IMR-90 (cell line): ENCODE measurements at regions not wholly inside any gene's neighbourhood (a gene's known extent, or its start where the extent isn't known, plus 50 kb on each side); places are given as distances from the start of the nearest gene placed in this dataset.

Experiments used
- ATAC-seq: fragments of 200-7000 bp; cut with Tn5 transposase; 2 replicates; pipeline ENCODE4 v1.9.1; 2020; ENCODE audit warnings: low read depth, mild to moderate bottlenecking, moderate library complexity
- BruUV-seq: library from RNA; stranded (reverse); fragments of 400-500 nt; replicated peaks from 2 replicates; lab custom pipeline; 2021; lab: Mats Ljungman, UMichigan
- CTCF ChIA-PET: fragments of 300-600 bp; formaldehyde crosslinking; extraction: SDS; loops from one replicate; lab custom pipeline; 2021; ENCODE audit warnings: antibody characterized with exemption; lab: Yijun Ruan, JAX
- POLR2A ChIA-PET: fragments of 300-600 bp; sonication (Branson Sonifier 250); formaldehyde crosslinking; loops from one replicate; lab custom pipeline; 2022; ENCODE audit warnings: antibody characterized with exemption; ENCODE audit not compliant: unreplicated experiment; lab: Charles Lee
- DNase-seq: peaks from one replicate; pipeline ENCODE4 v3.0.0; 2013
- H2AFZ ChIP-seq: replicated peaks from 2 replicates; pipeline ENCODE3; 2013; ENCODE audit warnings: low read length, mild to moderate bottlenecking; ENCODE audit not compliant: poor library complexity
- H2AK5ac ChIP-seq: 2 replicates; pipeline ENCODE4 v1.6.1; 2013; ENCODE audit warnings: low read depth, low read length, inconsistent platforms
- H2AK9ac ChIP-seq: replicated peaks from 2 replicates; pipeline ENCODE3; 2013; ENCODE audit warnings: mild to moderate bottlenecking, low read depth, low read length, moderate library complexity; ENCODE audit not compliant: poor library complexity
- H2BK120ac ChIP-seq: 2 replicates; pipeline ENCODE4 v1.6.1; 2013; ENCODE audit warnings: low read depth, low read length, inconsistent platforms
- H2BK15ac ChIP-seq: 3 replicates; pipeline ENCODE4 v1.6.1; 2013; ENCODE audit warnings: low read depth, low read length, inconsistent platforms
- H2BK20ac ChIP-seq: 2 replicates; pipeline ENCODE4 v1.6.1; 2013; ENCODE audit warnings: low read depth, mild to moderate bottlenecking, inconsistent platforms, low read length, moderate library complexity
- H2BK5ac ChIP-seq: 2 replicates; pipeline ENCODE4 v1.6.1; 2013; ENCODE audit warnings: mild to moderate bottlenecking, low read depth, low read length, inconsistent platforms; ENCODE audit not compliant: poor library complexity, severe bottlenecking
- H3K14ac ChIP-seq: replicated peaks from 2 replicates; pipeline ENCODE4 v1.6.1; 2013; ENCODE audit warnings: low read depth, low read length, inconsistent platforms
- H3K18ac ChIP-seq: 2 replicates; pipeline ENCODE4 v1.6.1; 2013; ENCODE audit warnings: low read depth, low read length, control low read depth
- H3K23ac ChIP-seq: 2 replicates; pipeline ENCODE4 v1.6.1; 2013; ENCODE audit warnings: low read depth, low read length, inconsistent platforms
- H3K27ac ChIP-seq: 2 replicates; pipeline ENCODE4 v1.5.1; 2013; ENCODE audit warnings: mild to moderate bottlenecking, control low read depth, low read length; ENCODE audit not compliant: insufficient read depth
- H3K27me3 ChIP-seq: 2 replicates; pipeline ENCODE4 v1.6.1; 2013; ENCODE audit warnings: low read length; ENCODE audit not compliant: control insufficient read depth, insufficient read depth
- H3K36me3 ChIP-seq: 2 replicates; pipeline ENCODE4 v1.6.1; 2013; ENCODE audit warnings: low read length, mixed read lengths; ENCODE audit not compliant: control insufficient read depth, insufficient read depth
- H3K4ac ChIP-seq: 2 replicates; pipeline ENCODE4 v1.6.1; 2013; ENCODE audit warnings: low read depth, low read length, inconsistent platforms
- H3K4me1 ChIP-seq: 2 replicates; pipeline ENCODE4 v1.6.1; 2013; ENCODE audit warnings: low read length, mixed read lengths; ENCODE audit not compliant: control insufficient read depth, insufficient read depth
- H3K4me2 ChIP-seq: 2 replicates; pipeline ENCODE4 v1.6.1; 2013; ENCODE audit warnings: low read depth, mild to moderate bottlenecking, control low read depth, low read length, moderate library complexity
- H3K4me3 ChIP-seq: 2 replicates; pipeline ENCODE4 v1.5.1; 2013; ENCODE audit warnings: low read depth, mild to moderate bottlenecking, control low read depth, low read length, moderate library complexity; ENCODE audit not compliant: insufficient read depth
- H3K56ac ChIP-seq: 2 replicates; pipeline ENCODE4 v1.6.1; 2013; ENCODE audit warnings: low read length, inconsistent platforms; ENCODE audit not compliant: insufficient read depth; ENCODE audit errors: extremely low read depth
- H3K79me1 ChIP-seq, 2 experiments: 2 replicates each; pipeline ENCODE4 v1.6.1; 2013; ENCODE audit warnings: low read length in 2 of 2, inconsistent platforms in 1 of 2, low read depth in 1 of 2
- H3K9ac ChIP-seq: 2 replicates; pipeline ENCODE4 v1.6.1; 2013; ENCODE audit warnings: low read depth, low read length, control low read depth
- H3K9me1 ChIP-seq: 2 replicates; pipeline ENCODE4 v1.6.1; 2013; ENCODE audit warnings: low read length, inconsistent platforms; ENCODE audit not compliant: insufficient read depth
- H3K9me3 ChIP-seq: 2 replicates; pipeline ENCODE4 v1.6.1; 2013; ENCODE audit warnings: low read length; ENCODE audit not compliant: control insufficient read depth, insufficient read depth
- H4K20me1 ChIP-seq: 2 replicates; pipeline ENCODE4 v1.6.1; 2013; ENCODE audit warnings: low read length, inconsistent platforms; ENCODE audit not compliant: insufficient read depth
- H4K5ac ChIP-seq: 2 replicates; pipeline ENCODE4 v1.6.1; 2013; ENCODE audit warnings: mild to moderate bottlenecking, low read depth, low read length, control low read depth
- H4K8ac ChIP-seq, 2 experiments: 2 replicates each; pipeline ENCODE4 v1.6.1; 2013; ENCODE audit warnings: low read depth in 2 of 2, low read length in 2 of 2, control low read depth in 1 of 2, inconsistent platforms in 1 of 2
- H4K91ac ChIP-seq: 2 replicates; pipeline ENCODE4 v1.6.1; 2013; ENCODE audit warnings: low read depth, low read length, inconsistent platforms; ENCODE audit not compliant: insufficient read depth
- BHLHE40 ChIP-seq: fragments of 150-350 bp; IDR thresholded peaks from 2 replicates; pipeline ENCODE4 v1.6.1; 2016; ENCODE audit warnings: mild to moderate bottlenecking, low read depth, low read length
- CEBPB ChIP-seq: IDR thresholded peaks from 2 replicates; pipeline ENCODE4 v1.6.1; 2012; ENCODE audit warnings: low read depth, low read length, improper control_type of control experiment
- ELK1 ChIP-seq: fragments of 150-350 bp; IDR thresholded peaks from 2 replicates; pipeline ENCODE4 v1.6.1; 2016; ENCODE audit warnings: low read depth, mild to moderate bottlenecking, low read length, moderate library complexity, borderline replicate concordance
- FOS ChIP-seq: fragments of 150-350 bp; IDR thresholded peaks from 2 replicates; pipeline ENCODE4 v1.6.1; 2016; ENCODE audit warnings: low read depth, low read length
- MAFK ChIP-seq: IDR thresholded peaks from 2 replicates; pipeline ENCODE4 v1.6.1; 2012; ENCODE audit warnings: low read depth, low read length, improper control_type of control experiment
- MAZ ChIP-seq: IDR thresholded peaks from 2 replicates; pipeline ENCODE4 v1.6.1; 2012; ENCODE audit warnings: low read depth, mild to moderate bottlenecking, low read length, improper control_type of control experiment, moderate library complexity, borderline replicate concordance
- NFE2L2 ChIP-seq: fragments of 150-350 bp; IDR thresholded peaks from 2 replicates; pipeline ENCODE4 v1.6.1; 2016; ENCODE audit warnings: low read depth, mild to moderate bottlenecking, low read length
- RAD21 ChIP-seq: IDR thresholded peaks from 2 replicates; pipeline ENCODE4 v1.6.1; 2012; ENCODE audit warnings: low read length, improper control_type of control experiment
- USF2 ChIP-seq: fragments of 150-350 bp; IDR thresholded peaks from 2 replicates; pipeline ENCODE4 v1.6.1; 2017; ENCODE audit warnings: mild to moderate bottlenecking, antibody characterized with exemption, low read length, low read depth
- WGBS, 2 experiments: methylation state at CpG; one replicate each; pipeline versions ENCODE4 v1.1.5 to v1.1.7; 2013; ENCODE audit warnings: missing lambda C conversion rate in 2 of 2; ENCODE audit not compliant: insufficient read length in 1 of 2; ENCODE audit errors: extremely low coverage in 2 of 2; 5-methylcytosine and 5-hydroxymethylcytosine counted together
- dilution Hi-C: fragments of 300-500 bp; cut with HindIII; formaldehyde crosslinking; loops from one replicate; pipeline ENCODE4 v1.14.3; 2018; ENCODE audit warnings: low sequenced_read_pairs; ENCODE audit not compliant: unreplicated experiment
- in situ Hi-C: fragments of 300-500 bp; cut with MboI; formaldehyde crosslinking; loops from 3 replicates; pipeline ENCODE4 v1.14.3; 2019; ENCODE audit warnings: low sequenced_read_pairs, inconsistent platforms, mixed read lengths
- intact Hi-C: fragments of 100-400 bp; cut with micrococcal nuclease; formaldehyde crosslinking; loops from 2 replicates; pipeline ENCODE4 v1.10.0; 2022

DNA sequence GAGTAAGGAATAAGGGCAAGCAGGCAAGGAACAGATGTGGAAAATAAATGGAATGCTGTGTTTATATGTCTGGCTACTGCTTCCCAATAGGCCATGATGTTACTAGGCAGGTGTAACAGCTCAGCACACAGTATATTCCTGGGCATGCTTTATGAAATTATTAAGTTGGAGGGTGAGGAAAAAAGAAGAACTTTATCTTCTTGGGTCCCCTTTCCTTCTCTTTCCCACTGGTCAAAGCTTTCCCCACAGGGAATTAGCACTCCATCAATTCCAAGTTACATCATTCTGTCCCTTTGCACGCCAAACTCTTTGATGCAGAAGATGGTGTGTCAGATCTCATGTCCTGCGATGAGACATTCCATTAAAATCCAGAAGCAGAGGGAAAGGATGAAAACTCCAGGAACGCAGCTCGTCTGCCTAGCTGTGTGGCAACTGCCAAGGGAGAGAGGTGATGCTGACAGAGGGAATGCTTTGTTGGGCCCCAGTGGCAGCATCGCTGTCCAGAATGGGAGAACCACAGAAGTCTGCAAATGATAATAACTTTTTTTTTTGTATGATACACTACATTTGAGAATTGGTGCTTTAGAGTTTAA lies 447.3 kb upstream of the ARRDC3 start:
- Histone ChIP-seq H3K4me3 (no peak overlapping the region), H4K5ac (no peak overlapping the region), H3K4me2 (no peak overlapping the region), H2BK5ac (no peak overlapping the region), H3K9me1 (no peaks in the 10 kb centered on the region), H3K27me3 (no peaks in the 10 kb centered on the region), H3K36me3 (no peaks in the 10 kb centered on the region), H3K18ac (no peak overlapping the region), H4K20me1 (no peaks in the 10 kb centered on the region), H3K4ac (no peak overlapping the region), H2AK9ac (no peak overlapping the region), H2BK15ac (no peak overlapping the region), H4K91ac (no peak overlapping the region), H2AFZ (no peak overlapping the region), H3K23ac (no peak overlapping the region), H3K9me3 (no peaks in the 10 kb centered on the region), H3K4me1 (no peaks in the 10 kb centered on the region), H3K9ac (no peak overlapping the region), H3K79me1 (no peaks in the 10 kb centered on the region), H3K14ac (no peak overlapping the region), H2BK20ac (no peak overlapping the region), H2BK120ac (no peak overlapping the region), H3K56ac (no peak overlapping the region), H2AK5ac (no peak overlapping the region), H4K8ac (no peak overlapping the region), H3K27ac (no peak overlapping the region)
- CTCF ChIA-PET: no interaction called here
- intact Hi-C loops (no loop called here), dilution Hi-C loops (no loop called here), in situ Hi-C loops (no loop called here)
- POLR2A ChIA-PET: no interaction called here
- no TSS peak for BruUV-seq
- DNase-seq: no peak
- no peak for ATAC-seq
- WGBS, 2 experiments: no CpG with 5 or more reads among the region's 5 CpGs
- TF ChIP-seq MAZ (no peak), BHLHE40 (no peak), NFE2L2 (no peak), RAD21 (no peak), CEBPB (no peak), FOS (no peak), USF2 (no peak), MAFK (no peak), ELK1 (no peak)
